Stomach (tissue), 4 donors: ENCODE measurements at regions not wholly inside any gene's neighbourhood (a gene's known extent, or its start where the extent isn't known, plus 50 kb on each side); places are given as distances from the start of the nearest gene placed in this dataset.

Experiments
- CTCF ChIP-seq, 7 experiments: fragments of 450-650 bp in 4 of 7; fragments of 200-600 bp in 3 of 7; sonication (generic) in 3 of 7; IDR thresholded peaks; one replicate each; pipeline ENCODE4 v1.5.1; 2016 to 2019; ENCODE audit warnings: antibody characterized with exemption in 7 of 7, control low read depth in 2 of 7, mild to moderate bottlenecking in 1 of 7
- POLR2A ChIP-seq, 4 donors: fragments of 450-650 bp; IDR thresholded peaks; one replicate each; pipeline ENCODE4 v1.6.1; 2016; ENCODE audit warnings: antibody characterized with exemption in 4 of 4, control low read depth in 2 of 4, mild to moderate bottlenecking in 1 of 4, moderate library complexity in 1 of 4
- POLR2AphosphoS5 ChIP-seq, 3 donors: sonication (generic); formaldehyde crosslinking; IDR thresholded peaks; one replicate each; pipeline ENCODE4 v1.6.1; 2016; ENCODE audit warnings: antibody characterized with exemption in 3 of 3

GRCh38 chr20:48527771-48528170 lies 300.0 kb downstream of the PREX1 start:
- no peak for TF ChIP-seq POLR2A (IDR thresholded peaks at IDR 0.05)
- no peak for TF ChIP-seq CTCF (IDR thresholded peaks at IDR 0.05)
- no peak for TF ChIP-seq POLR2AphosphoS5 (IDR thresholded peaks at IDR 0.05)
